K562 (cell line): ENCODE measurements at regions not wholly inside any gene's neighbourhood (a gene's known extent, or its start where the extent isn't known, plus 50 kb on each side); places are given as distances from the start of the nearest gene placed in this dataset.

ENCODE experiments used
- CBX8 ChIP-seq: fragments of 200-600 bp; sonication (generic); IDR thresholded peaks from 2 replicates; pipeline ENCODE4 v1.6.1; 2012; ENCODE audit warnings: borderline replicate concordance, mixed run types, low read depth, mild to moderate bottlenecking, moderate library complexity, mixed read lengths, low read length, control low read depth, inconsistent platforms; ENCODE audit not compliant: poor library complexity, severe bottlenecking; ENCODE audit errors: extremely low read depth
- CREM ChIP-seq: IDR thresholded peaks from 2 replicates; pipeline ENCODE4 v1.6.1; 2014; ENCODE audit warnings: antibody characterized with exemption, low read depth
- ELF1 ChIP-seq: fragments of 200-800 bp; sonication (Bioruptor generic); IDR thresholded peaks from 2 replicates; pipeline ENCODE4 v1.6.1; 2016; ENCODE audit warnings: missing genetic modification characterization, missing compliant biosample characterization
- FOXJ3 ChIP-seq: sonication (generic); formaldehyde crosslinking; IDR thresholded peaks from 2 replicates; pipeline ENCODE4 v1.4.0; 2020; ENCODE audit warnings: mild to moderate bottlenecking, missing genetic modification reagents
- HMGN3 ChIP-seq: IDR thresholded peaks from 2 replicates; pipeline ENCODE4 v1.6.1; 2011; ENCODE audit warnings: borderline replicate concordance, low read depth, mild to moderate bottlenecking, mixed read lengths, low read length; ENCODE audit not compliant: insufficient read length; ENCODE audit errors: extremely low read depth
- JUND ChIP-seq, 2 experiments: IDR thresholded peaks; 2 replicates in 1 of 2; 3 replicates in 1 of 2; pipeline ENCODE4 v1.6.1; 2011; ENCODE audit warnings: borderline replicate concordance in 2 of 2, low read depth in 2 of 2, low read length in 2 of 2, improper control_type of control experiment in 1 of 2, missing biosample characterization in 1 of 2, missing genetic modification characterization in 1 of 2, missing genetic modification reagents in 1 of 2
- PHB2 ChIP-seq: fragments of 450-650 bp; IDR thresholded peaks from 2 replicates; pipeline ENCODE4 v1.6.1; 2017; ENCODE audit warnings: low read depth
- SETDB1 ChIP-seq: IDR thresholded peaks from one replicate; pipeline ENCODE4 v1.6.1; 2012; ENCODE audit warnings: low read length, control low read depth, inconsistent platforms
- TAF1 ChIP-seq: IDR thresholded peaks from 2 replicates; pipeline ENCODE4 v1.6.1; 2011; ENCODE audit warnings: mild to moderate bottlenecking, low read length, moderate library complexity; ENCODE audit not compliant: insufficient read depth, control insufficient read depth, severe bottlenecking; ENCODE audit errors: extremely low read depth
- TF ChIP-seq, protein P1 (sequence below), 2 experiments: fragments of 450-650 bp; conservative IDR thresholded peaks; 2 replicates each; pipeline ENCODE4 v1.6.1; 2017; ENCODE audit warnings: mild to moderate bottlenecking in 2 of 2, moderate library complexity in 2 of 2
- TF ChIP-seq, protein P2 (sequence below), 3 experiments: IDR thresholded peaks in 2 of 3; conservative IDR thresholded peaks in 1 of 3; 2 replicates each; pipeline ENCODE4 v1.5.1; 2011 to 2012; ENCODE audit warnings: low read length in 3 of 3, mild to moderate bottlenecking in 3 of 3, control low read depth in 2 of 3, improper control_type of control experiment in 1 of 3, inconsistent platforms in 1 of 3, low read depth in 1 of 3, mixed read lengths in 1 of 3, moderate library complexity in 1 of 3; ENCODE audit not compliant: insufficient read depth in 2 of 3

- TF ChIP-seq CBX8: no peak
- TF ChIP-seq, protein P1, sequence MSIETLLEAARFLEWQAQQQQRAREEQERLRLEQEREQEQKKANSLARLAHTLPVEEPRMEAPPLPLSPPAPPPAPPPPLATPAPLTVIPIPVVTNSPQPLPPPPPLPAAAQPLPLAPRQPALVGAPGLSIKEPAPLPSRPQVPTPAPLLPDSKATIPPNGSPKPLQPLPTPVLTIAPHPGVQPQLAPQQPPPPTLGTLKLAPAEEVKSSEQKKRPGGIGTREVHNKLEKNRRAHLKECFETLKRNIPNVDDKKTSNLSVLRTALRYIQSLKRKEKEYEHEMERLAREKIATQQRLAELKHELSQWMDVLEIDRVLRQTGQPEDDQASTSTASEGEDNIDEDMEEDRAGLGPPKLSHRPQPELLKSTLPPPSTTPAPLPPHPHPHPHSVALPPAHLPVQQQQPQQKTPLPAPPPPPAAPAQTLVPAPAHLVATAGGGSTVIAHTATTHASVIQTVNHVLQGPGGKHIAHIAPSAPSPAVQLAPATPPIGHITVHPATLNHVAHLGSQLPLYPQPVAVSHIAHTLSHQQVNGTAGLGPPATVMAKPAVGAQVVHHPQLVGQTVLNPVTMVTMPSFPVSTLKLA (conservative IDR thresholded peaks at IDR 0.05): no peak
- no peak for TF ChIP-seq JUND (IDR thresholded peaks at IDR 0.05; ENCODE audit: borderline replicate concordance, low read depth, low read length)
- no peak for TF ChIP-seq JUND (tag; IDR thresholded peaks at IDR 0.05; ENCODE audit: borderline replicate concordance, low read depth, low read length)
- no peak for TF ChIP-seq FOXJ3
- TF ChIP-seq PHB2: no peak
- TF ChIP-seq SETDB1: no peak
- no peak for TF ChIP-seq HMGN3
- no peak for TF ChIP-seq CREM
- TF ChIP-seq, protein P2, sequence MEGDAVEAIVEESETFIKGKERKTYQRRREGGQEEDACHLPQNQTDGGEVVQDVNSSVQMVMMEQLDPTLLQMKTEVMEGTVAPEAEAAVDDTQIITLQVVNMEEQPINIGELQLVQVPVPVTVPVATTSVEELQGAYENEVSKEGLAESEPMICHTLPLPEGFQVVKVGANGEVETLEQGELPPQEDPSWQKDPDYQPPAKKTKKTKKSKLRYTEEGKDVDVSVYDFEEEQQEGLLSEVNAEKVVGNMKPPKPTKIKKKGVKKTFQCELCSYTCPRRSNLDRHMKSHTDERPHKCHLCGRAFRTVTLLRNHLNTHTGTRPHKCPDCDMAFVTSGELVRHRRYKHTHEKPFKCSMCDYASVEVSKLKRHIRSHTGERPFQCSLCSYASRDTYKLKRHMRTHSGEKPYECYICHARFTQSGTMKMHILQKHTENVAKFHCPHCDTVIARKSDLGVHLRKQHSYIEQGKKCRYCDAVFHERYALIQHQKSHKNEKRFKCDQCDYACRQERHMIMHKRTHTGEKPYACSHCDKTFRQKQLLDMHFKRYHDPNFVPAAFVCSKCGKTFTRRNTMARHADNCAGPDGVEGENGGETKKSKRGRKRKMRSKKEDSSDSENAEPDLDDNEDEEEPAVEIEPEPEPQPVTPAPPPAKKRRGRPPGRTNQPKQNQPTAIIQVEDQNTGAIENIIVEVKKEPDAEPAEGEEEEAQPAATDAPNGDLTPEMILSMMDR (IDR thresholded peaks at IDR 0.05 in 2 of 3, conservative IDR thresholded peaks at IDR 0.05 in 1 of 3; ENCODE audit: insufficient read depth in 2 of 3, low read depth in 1 of 3, low read length in 3 of 3): no peak
- TF ChIP-seq TAF1: no peak
- TF ChIP-seq ELF1 (tag): no peak
Measured at GRCh38 chr7:10036693-10037092, 937.0 kb upstream of the PHF14 start.
